Activated CD4-positive, alpha-beta T cell treated with anti-CD3 and anti-CD28 coated beads for 48 hours (primary cell): ENCODE measurements at regions not wholly inside any gene's neighbourhood (a gene's known extent, or its start where the extent isn't known, plus 50 kb on each side); places are given as distances from the start of the nearest gene placed in this dataset.

Experiments used
- DNase-seq: peaks from one replicate; pipeline ENCODE4 v3.0.0-alpha.2; 2020

GRCh38 chr2:34492561-34493455 is 893.7 kb upstream of the FAM98A start:
- DNase-seq: no peak

DNA sequence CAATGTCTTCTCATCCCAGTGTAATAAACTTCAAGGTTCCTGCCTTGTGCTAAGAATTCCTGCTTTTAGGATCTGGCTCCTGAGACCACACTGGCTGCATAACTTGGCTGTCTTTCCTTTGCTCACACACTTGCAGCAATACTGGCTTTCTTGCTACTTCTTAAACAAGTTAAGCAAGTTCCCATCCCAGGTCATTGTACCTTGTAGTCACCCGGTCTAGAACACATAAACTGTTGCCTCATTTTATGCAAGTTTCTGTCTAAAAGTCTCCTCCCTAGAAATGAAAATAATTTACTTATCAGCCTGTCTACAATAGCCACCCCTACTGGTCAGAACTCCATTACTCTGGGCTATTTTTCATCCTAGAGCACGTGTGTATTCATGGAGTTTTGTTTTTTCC is 887.9 kb upstream of the FAM98A start:
- DNase-seq: no peak

- no peak for DNase-seq
These were observed 882.4 kb upstream of the FAM98A start for GRCh38 chr2:34481542-34481941.

- DNase-seq: no peak
These were observed 881.3 kb upstream of the FAM98A start for GRCh38 chr2:34480366-34480765.

GRCh38 chr2:34475156-34475555 is 876.1 kb upstream of the FAM98A start:
- no peak for DNase-seq

- no peak for DNase-seq
These were observed 875.5 kb upstream of the FAM98A start for GRCh38 chr2:34474646-34475045.

GRCh38 chr2:34447097-34447496 is 848.0 kb upstream of the FAM98A start:
- DNase-seq: no peak

GRCh38 chr2:34423301-34423700 is 824.2 kb upstream of the FAM98A start:
- DNase-seq: no peak

DNA sequence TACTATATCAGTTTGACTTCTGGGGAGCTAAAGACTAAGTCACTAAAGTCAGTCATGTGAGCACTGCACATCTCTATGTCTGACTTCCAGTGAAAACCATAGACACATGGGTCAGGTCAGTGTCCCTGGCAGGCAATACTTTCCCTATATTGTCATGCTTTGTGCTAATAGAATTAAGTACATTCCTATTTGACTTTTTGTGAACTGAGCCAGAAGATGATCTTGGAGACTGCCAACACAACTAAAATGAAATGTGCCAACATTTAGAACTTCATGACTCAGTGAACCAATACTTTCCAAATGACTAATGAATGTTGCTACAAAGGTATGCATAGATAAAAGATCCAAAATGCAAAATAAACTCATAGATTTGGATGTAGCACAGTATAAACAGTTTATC is 820.8 kb upstream of the FAM98A start:
- DNase-seq: no peak

DNA sequence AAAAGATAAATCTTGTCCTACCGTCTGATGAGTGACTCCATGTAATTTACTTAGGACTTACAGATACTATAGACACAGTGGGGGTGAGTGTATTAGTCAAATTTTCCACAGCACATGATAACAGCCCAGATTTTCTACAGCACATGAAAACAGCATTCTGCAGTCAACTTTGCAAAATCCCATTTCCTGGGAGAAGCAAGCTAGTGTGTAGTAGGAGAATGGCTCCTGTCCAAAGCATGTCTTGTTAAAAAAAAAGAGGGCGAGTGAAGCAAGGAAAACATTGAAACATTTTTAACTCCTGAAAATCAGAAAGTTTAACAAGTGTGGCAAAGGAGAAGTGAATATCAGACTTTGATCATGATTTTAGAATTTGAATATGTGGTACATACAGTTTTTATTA is 817.8 kb upstream of the FAM98A start:
- DNase-seq: no peak

- no peak for DNase-seq
These were observed 815.8 kb upstream of the FAM98A start for GRCh38 chr2:34414856-34415255.

GRCh38 chr2:34408100-34408499 is 809.0 kb upstream of the FAM98A start:
- no peak for DNase-seq

- DNase-seq: no peak
These were observed 804.4 kb upstream of the FAM98A start for GRCh38 chr2:34403512-34403911.

DNA sequence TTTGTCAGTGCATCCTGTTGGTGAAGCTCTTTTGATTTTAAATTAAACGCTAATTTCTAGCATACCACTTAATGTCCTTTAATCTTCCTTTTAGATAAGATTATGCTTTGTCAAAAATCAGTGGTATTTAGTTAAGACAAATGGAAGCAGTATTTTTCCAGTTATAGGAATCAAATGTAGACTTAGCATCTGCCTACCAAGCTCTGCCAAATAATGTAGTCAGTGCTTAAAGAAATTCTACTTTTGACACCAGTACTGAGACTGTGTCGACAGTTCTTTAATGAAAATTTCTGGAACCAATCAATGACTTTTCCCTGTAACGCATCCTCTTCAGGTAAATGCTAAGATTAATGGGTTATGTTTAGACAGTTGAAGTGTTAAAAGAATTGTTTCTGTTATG is 803.3 kb upstream of the FAM98A start:
- DNase-seq: no peak

DNA sequence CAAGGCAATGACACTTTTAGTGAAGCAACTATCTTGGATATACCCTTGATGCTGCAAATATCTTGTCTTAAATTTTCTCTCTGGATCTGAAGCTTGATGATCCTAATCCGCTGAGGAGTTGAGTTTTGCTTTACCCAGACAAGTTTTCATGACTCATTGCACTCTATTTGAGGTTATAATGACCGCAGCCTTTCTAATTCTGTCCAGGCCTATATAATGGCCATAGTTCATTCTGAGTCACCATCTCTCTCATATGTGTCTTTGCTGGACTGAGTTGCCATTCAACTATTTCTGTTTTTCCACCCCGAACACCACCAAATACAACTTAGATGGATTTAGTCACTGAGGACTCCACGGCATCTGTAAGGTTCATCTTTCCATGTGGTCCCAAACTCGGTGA is 802.1 kb upstream of the FAM98A start:
- DNase-seq: no peak

DNA sequence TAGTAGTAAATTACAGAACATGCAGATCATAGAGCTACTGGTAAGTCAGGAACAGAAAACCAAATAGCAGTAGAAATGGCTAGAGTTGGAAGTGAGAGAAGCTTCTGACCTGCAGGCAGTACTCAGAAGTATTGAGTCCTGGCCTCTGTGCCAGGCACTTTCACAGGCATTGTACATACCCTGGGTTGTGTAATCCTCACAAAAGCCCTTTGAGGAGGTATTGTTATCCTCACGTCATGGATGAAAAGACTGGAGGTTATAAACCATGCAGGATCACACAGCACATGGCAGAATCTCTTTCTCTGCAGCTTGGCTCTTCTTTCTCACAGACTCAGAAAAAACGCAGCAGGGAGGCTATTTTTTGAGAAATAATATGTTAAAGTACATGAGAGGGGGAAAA is 789.3 kb upstream of the FAM98A start:
- DNase-seq: no peak

DNA sequence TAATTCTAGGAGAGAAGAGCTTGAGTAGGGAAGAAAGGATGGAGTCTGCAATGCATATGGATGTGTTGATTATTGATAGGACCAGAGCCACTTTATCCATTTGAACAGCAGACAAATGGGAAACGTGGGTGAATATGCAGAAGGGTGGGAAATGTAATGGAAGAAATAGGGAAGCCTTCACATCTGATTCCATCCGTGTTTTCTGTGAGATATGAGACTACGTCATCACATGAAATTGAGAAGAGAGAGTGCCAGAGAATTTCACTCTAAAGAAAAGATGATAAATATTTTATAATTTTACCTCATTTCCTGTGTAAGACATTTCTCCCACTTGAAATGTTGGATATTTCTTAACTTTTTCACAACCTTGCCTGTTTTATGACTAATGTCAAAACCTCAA is 788.4 kb upstream of the FAM98A start:
- no peak for DNase-seq

- no peak for DNase-seq
These were observed 780.5 kb upstream of the FAM98A start for GRCh38 chr2:34379586-34379985.

DNA sequence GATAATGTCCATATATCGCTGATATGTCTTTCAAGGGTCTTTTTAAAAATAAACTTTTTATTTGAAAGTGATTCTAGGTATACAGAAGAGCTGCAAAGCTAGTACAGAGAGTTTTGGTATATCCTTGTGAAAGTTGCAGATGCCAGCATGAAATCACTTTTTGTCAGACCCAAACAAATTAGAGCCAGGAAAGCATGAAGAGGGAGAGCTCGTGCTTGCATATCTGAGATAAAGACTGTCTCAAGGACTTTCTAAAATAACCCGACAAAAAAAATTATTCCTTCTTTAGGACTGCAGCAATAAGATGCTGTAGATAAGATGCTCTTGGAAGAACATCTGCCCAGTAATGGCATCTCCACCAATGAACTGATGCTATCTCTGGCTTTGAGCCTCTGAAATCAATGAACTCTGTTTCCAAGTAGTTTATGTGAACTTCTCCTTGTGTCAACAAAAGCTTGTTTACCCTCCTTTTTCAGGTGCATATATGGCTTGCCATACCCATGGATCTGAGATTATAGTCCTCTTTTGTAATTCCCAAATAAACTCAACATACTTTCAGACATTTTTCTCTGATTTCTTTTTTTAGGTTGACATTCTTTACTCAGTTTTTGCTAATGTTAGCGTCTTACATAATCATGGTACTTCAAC is 774.6 kb upstream of the FAM98A start:
- no peak for DNase-seq

DNA sequence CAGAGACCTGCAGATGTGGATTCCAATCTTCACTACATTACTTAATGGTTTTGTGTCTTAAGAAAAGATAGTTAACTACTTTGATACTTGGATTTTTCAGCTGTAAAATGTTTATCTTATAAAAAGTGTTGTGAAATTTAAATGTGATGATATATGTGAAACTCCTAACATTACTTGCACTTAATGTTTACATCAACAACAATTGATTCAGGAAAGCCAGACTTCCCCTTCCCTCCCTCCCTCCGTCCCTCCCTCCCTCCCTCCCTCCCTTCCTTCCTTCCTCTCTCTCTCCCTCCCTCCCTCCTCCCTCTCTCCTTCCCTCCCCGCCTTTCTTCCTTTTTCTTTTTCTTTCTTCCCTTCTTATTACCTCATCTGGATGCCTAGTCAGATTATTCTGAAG is 773.9 kb upstream of the FAM98A start:
- no peak for DNase-seq

- DNase-seq: no peak
These were observed 772.6 kb upstream of the FAM98A start for GRCh38 chr2:34371711-34372110.

DNA sequence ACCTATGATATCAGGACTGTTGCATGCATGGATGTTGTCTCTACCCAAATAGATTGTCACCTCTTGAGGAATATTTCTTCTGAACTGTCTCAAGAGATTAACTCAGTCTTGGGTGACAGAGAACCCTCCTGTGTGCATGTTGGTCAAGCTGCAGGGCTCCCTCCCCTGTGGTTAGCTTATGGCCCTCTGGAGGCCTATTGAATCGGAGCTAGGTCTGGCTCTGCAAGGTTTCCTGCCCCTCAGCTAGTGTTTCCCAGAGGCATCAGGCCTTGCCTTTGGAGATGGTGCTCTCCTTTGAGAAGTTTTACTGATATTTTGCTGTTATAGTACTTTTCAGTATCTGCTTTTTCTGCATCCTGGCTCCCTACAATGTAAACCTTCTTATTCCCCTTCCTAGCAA is 769.2 kb upstream of the FAM98A start:
- no peak for DNase-seq

GRCh38 chr2:34365932-34366331 is 766.8 kb upstream of the FAM98A start:
- DNase-seq: no peak

DNA sequence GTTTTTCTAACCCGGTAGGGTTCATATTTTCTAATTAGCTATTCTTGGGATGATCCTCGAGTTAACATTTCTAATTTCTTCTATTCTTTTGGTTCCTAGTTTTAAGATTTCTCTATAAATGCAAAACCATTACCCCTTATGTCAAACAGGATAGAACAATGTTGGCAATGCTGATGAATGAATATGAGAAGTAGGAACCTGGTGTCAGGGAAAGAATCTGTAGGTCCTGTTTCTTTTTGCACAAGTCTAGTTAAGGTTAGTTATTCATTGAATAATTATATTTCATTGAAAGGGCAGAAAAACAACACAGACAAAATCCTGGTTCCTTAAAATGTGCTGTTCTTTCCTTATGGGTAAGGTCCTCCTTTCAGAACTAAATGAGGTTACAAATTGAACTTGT is 766.4 kb upstream of the FAM98A start:
- no peak for DNase-seq
